Erythroblast (primary cell): ENCODE measurements at regions not wholly inside any gene's neighbourhood (a gene's known extent, or its start where the extent isn't known, plus 50 kb on each side); places are given as distances from the start of the nearest gene placed in this dataset.

Experiments used
- GATA1 ChIP-seq: IDR thresholded peaks from 2 replicates; pipeline ENCODE4 v1.6.1; 2011; ENCODE audit warnings: low read depth, mild to moderate bottlenecking, control low read depth, low read length, moderate library complexity
- POLR2A ChIP-seq: IDR thresholded peaks from 2 replicates; pipeline ENCODE4 v1.6.1; 2011; ENCODE audit warnings: mild to moderate bottlenecking, low read length

DNA sequence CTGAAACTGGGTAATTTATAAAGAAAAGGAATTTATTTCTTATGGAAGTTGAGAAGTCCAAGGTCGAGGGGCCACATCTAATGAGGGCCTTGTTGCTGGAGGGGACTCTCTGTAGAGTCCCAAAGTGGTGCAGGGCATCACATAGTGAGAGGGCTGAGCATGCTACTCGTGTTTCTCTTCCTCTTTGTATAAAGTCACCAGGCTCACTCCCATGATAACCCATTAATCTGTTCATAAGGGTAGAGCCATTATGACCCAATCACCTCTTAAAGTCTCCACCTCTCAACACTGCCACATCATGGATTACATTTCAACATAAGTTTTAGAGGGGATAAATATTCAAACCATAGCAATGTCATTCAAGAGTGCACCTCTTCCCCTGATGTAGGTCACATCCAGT, 79.1 kb upstream of the ATP2B1 start:
- no peak for TF ChIP-seq GATA1
- TF ChIP-seq POLR2A = no peak
